Right cardiac atrium (tissue), 5 donors: ENCODE measurements at regions not wholly inside any gene's neighbourhood (a gene's known extent, or its start where the extent isn't known, plus 50 kb on each side); places are given as distances from the start of the nearest gene placed in this dataset.

Experiments
- ATAC-seq, 2 donors: fragments of 200-7000 bp; cut with Tn5 transposase; one replicate each; pipeline versions ENCODE4 v1.8.0 to v1.9.1; 2020; ENCODE audit warnings: moderate library complexity in 2 of 2, mild to moderate bottlenecking in 1 of 2
- DNase-seq, 3 donors: peaks; one replicate each; pipeline ENCODE4 v3.0.0-alpha.2; 2020
- H3K27ac ChIP-seq: one replicate; pipeline ENCODE4 v1.5.1; 2013; ENCODE audit warnings: mild to moderate bottlenecking, low read length, control low read depth, moderate library complexity
- H3K27me3 ChIP-seq: one replicate; pipeline ENCODE4 v1.6.1; 2013; ENCODE audit not compliant: control insufficient read depth, insufficient read depth
- H3K4me1 ChIP-seq: one replicate; pipeline ENCODE4 v1.6.1; 2013; ENCODE audit warnings: low read length; ENCODE audit not compliant: control insufficient read depth, insufficient read depth
- H3K4me3 ChIP-seq: one replicate; pipeline ENCODE4 v1.5.1; 2013; ENCODE audit warnings: low read length, control low read depth
- H3K9me3 ChIP-seq: one replicate; pipeline ENCODE4 v1.6.1; 2013; ENCODE audit warnings: low read length; ENCODE audit not compliant: control insufficient read depth
- WGBS: extraction: QIAGEN DNeasy Blood & Tissue Kit; methylation state at CpG from one replicate; pipeline ENCODE4 v1.1.7; 2013; 5-methylcytosine and 5-hydroxymethylcytosine counted together
- intact Hi-C, 4 donors: fragments of 100-400 bp; cut with DNase I; formaldehyde crosslinking; loops; one replicate each; pipeline versions ENCODE4 v1.11.0 to v1.14.0; 2022 to 2023
- donor health status: healthy with polysubstance abuse.
- donor health status: DM: no; HTN: yes; CAD: no.
- donor health status: DM: no; HTN: no; CAD: no.
- donor health status: DM: no; HTN: yes; CAD: no; lungs with severe emphysema.
- donor health status: DM: yes; HTN: yes; CAD: no.

DNA sequence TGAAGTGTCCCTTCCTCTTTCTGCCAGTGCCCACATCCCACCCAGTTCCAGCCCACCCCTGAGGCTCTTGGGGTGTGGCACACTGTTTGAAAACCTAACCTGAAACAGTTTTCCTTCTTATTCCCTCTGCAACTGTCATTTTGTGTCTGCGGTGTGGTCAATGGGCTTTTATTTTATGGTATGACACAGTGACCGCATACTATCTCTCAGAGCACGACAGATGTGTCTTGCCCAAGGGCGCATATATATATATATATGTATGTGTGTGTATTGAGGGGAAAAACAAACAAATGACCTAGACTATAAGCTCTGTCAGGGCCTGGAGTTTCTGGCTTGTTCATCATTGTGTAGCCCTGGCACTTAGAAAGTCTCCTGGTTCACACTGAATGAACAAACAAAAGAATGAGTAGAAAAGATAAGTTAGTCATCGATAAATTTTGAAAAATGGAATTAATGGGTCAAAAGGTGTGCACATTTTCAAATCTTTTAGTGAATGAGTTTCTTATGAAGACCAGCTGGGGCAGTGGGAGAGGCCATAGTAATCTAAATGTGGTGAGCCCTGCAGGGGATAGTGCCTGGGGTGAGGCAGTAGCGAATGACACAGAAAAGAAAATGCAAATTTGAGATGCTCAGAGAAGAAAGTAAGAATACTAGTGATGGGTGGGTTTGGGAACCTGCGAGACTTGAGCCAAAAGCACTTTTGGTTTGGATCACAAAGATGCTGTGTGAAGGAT lies 198.4 kb downstream of the SNX10 start:
- Histone ChIP-seq H3K9me3 (no peaks in the 10 kb centered on the region), H3K27ac (no peak overlapping the region), H3K4me3 (no peak overlapping the region), H3K27me3 (no peaks in the 10 kb centered on the region), H3K4me1 (no peaks in the 10 kb centered on the region)
- ATAC-seq (no peak), DNase-seq (no peak)
- WGBS = 93% methylated on average over 7 of the region's 7 CpGs
- intact Hi-C loops = no loop called here

DNA sequence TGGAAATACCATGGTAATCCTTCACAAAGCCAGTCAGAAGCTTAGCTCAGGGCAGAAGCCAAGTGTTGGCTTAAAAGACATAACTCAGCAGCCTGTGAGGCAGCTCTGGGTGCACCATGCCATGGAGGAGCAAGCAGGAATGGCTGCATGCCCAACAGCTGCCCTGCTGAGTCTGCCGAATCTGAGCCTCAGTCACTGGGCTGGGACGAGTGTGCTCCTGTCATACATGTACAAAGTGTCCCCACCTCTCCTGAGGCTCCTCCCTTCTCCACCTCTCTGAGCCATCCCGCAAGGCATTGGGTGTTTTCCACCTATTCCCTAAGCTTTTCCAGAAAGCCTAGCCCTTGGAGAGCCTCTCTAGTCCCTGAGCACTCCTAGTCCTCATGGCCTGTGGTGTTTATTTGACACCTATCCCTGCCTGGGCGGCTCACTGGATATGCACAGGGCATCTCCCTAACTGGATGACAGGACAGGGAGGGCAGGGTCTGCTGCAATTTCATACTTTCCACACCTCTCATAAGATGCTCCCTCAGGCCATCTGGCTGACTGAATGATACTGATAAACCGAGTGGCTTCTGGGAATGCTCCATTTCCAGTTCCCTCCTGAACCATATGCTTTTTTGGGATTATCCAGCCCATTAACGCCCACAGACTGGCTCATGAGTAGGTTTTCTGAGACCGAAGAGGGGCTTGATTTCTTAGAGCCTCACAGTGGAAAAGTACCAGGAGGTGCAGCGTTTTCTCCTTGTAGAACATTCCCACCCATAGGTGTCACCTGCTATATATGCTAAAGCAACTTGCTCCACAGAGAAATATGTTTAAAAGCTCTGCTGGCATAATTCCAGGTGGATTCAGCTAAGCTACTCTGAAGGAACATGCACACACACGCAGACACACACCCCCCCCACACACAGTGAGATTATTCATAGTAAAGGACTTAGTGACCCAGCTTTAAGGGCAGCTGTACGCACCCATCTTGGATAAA lies 199.3 kb downstream of the SNX10 start:
- ATAC-seq (no peak), DNase-seq (no peak)
- intact Hi-C loops = no loop called here
- H3K27ac ChIP-seq = no peak overlapping the region
- no peaks in the 10 kb centered on the region for H3K9me3 ChIP-seq
- no peaks in the 10 kb centered on the region for H3K4me1 ChIP-seq
- no peak overlapping the region for H3K4me3 ChIP-seq
- WGBS = 60% methylated on average over 10 of the region's 10 CpGs
- H3K27me3 ChIP-seq = no peaks in the 10 kb centered on the region

DNA sequence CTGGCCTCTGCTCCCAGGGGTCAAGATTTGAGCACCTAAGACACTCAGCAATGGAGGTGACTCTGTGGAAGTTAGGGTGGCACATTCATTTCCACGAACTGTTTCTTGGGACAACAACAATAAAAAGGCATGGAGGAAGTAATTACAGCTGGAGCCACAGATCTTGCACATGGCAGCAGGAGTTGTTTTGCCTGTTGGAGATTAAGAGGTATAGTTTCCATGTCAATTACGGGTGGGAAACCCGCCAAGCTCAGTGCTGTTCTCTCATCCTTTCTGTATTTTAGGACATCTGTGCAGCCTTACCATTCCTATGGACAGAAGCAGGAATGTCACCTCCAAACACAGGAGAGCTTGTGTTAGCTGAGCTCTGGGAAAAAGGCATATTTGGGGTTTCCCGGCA lies 201.2 kb downstream of the SNX10 start:
- H3K4me1 ChIP-seq = no peaks in the 10 kb centered on the region
- no peak overlapping the region for H3K27ac ChIP-seq
- H3K9me3 ChIP-seq = no peaks in the 10 kb centered on the region
- no peak for ATAC-seq
- no peak for DNase-seq
- 82% methylated on average over 4 of the region's 4 CpGs for WGBS
- no peak overlapping the region for H3K4me3 ChIP-seq
- no peaks in the 10 kb centered on the region for H3K27me3 ChIP-seq
- intact Hi-C loops = no loop called here

DNA sequence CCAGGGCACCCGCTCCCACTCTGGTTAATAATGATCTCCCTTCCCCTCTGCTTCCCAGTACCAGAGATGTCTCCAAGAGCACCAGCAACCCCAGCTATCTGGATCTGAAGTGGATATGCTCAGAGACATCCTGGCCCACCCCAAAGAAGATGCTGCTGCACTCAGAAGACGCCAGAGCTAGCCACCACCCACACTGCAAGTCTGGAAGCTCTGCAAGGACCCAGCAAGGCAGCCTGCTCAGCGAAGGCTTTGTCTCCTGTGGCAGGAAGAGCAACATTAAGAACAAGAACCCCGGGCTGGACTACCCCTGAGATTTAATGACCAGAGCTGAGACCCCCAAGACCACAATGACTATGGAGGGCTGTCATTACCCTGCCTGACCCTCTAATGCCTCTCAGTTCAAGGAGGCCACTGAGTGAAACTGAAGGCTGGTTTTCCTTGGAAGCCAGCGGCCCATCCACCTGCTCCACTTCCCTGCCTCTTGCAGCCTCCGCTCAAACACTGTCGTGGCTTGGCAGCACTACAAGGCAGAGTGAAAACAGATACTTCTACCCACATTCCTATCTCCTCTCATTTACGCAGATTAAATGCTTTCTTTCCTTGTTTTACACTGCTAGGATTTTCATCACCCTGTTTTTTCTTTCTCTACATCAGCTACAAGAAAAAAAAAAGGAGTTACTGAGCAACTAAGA lies 202.2 kb downstream of the SNX10 start:
- WGBS = 83% methylated on average over 8 of the region's 8 CpGs
- H3K27me3 ChIP-seq = no peaks in the 10 kb centered on the region
- no peak for DNase-seq
- H3K27ac ChIP-seq = no peak overlapping the region
- no peak overlapping the region for H3K4me3 ChIP-seq
- intact Hi-C loops = no loop called here
- no peaks in the 10 kb centered on the region for H3K9me3 ChIP-seq
- ATAC-seq = no peak
- no peaks in the 10 kb centered on the region for H3K4me1 ChIP-seq

DNA sequence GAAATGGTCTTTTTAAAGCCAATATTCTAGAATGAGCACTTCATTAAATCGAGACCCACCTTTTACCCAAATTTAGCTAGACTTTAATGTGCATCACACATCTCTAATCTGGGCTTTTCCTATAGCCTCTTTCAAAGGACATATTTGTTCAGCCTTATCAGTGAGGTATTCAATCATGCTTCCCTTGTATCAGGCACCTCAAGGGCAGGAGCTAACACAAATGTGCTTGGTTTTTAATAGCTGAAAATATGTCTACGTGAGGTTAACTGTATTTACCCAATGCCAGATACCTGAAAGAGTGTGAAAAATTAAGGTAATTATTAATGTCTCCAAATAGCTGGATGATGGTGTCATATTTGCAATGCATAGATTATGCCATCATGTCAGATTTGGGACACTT lies 203.9 kb downstream of the SNX10 start:
- Histone ChIP-seq H3K27me3 (no peaks in the 10 kb centered on the region), H3K9me3 (no peaks in the 10 kb centered on the region), H3K27ac (no peak overlapping the region), H3K4me1 (no peaks in the 10 kb centered on the region), H3K4me3 (no peak overlapping the region)
- DNase-seq (no peak), ATAC-seq (no peak)
- intact Hi-C loops = no loop called here
- WGBS = 75% methylated on average over 2 of the region's 2 CpGs

DNA sequence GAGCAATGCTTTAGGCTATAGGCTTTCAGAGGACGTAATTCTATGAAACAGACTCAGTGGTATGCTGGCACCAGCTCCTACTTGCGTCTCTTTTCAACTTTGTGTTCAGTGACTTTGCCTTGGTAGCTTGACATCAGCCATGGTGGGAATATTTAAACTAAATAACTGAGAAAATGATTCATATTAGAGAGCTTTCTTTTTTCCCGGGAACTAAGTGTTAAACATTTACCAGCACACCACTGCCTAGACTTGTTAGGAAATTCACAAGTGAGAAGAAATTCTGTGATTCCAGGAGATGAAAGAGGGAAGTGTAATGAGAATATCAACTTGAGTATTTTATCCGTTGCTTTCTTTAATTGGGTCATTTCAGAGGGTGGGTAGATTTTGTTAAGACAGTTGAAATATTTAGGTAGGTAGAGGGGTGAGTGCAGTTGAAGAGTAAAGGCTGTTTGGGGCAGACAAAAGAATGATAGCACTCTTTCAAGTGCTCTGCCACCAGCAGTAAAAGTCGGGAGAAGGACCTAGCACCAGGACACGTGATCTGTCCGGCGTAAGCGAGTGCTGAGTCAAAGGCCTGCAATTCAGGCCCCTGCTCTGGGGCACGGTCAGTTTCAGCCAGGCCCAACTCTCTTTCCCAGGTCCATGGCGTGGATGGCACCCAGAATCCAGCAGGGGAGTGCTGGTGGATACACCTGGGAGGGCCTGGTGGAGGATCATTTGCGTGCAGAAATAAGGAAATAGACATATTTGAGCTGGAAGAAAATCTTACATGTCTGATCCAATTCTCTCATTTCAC lies 206.3 kb downstream of the SNX10 start:
- ATAC-seq (no peak), DNase-seq (no peak)
- Histone ChIP-seq H3K27me3 (no peaks in the 10 kb centered on the region), H3K9me3 (no peaks in the 10 kb centered on the region), H3K27ac (no peak overlapping the region), H3K4me3 (no peak overlapping the region), H3K4me1 (no peaks in the 10 kb centered on the region)
- 82% methylated on average over 12 of the region's 12 CpGs for WGBS
- intact Hi-C loops = no loop called here

DNA sequence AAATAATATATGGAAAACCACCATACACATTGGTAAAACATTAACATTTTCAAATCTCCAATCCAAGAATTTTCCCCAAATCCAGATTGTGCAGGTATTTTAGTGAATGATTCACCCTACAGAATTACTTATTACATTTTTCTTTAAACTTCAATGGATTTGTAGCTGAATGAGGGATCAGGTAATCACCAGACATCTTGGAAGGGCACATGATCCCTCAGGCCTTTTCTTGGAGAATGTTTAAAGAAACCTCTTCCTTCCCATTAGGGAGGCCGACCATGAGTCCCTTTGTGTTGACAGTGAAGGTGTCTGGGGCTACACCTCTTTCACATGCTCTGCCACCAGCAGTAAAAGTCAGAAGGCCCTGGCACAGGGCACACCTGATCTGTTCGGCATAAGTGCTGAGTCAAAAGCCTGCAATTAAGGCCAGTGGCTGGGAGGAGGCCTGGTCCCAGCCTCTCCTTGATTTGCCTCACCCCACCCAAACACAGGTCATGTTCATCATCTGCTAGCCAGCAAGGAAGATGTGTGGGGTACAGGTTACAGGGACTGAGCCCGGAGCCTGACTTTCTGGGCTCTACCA lies 207.7 kb downstream of the SNX10 start:
- Histone ChIP-seq H3K27me3 (no peaks in the 10 kb centered on the region), H3K4me3 (no peak overlapping the region), H3K27ac (no peak overlapping the region), H3K9me3 (no peaks in the 10 kb centered on the region), H3K4me1 (no peaks in the 10 kb centered on the region)
- intact Hi-C loops = no loop called here
- no peak for ATAC-seq
- WGBS = 93% methylated on average over 3 of the region's 3 CpGs
- no peak for DNase-seq

DNA sequence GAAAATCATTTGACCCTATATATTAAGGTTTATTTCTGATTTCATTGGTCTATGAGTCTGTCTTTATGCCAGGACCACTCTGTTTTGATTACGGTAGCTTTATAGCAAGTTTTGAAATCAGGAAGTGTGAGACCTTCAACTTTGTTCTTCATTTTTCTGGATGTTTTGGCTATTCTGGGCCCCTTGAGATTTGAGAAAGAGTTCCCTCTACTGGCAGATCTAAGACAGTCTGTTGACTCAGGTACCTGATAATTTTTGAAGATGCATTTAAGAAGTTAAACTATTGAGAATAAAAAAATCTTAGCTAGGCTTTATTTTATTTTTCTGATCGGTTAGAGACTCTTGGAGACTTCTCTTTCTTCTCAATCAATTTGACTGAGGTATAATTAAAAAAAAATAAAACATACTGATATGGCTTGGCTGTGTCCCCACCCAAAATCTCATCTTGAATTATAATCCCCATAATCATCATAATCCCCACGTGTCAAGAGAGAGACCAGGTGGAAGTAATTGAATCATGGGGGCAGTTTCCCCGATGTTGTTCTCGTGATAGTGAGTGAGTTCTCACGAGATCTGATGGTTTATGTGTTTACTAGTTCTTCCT lies 209.2 kb downstream of the SNX10 start:
- DNase-seq = no peak
- H3K4me3 ChIP-seq = no peak overlapping the region
- ATAC-seq = no peak
- H3K27ac ChIP-seq = no peak overlapping the region
- intact Hi-C loops = loop anchor here in 1 of 4 donors (5.0 kb wide), 1 partner anchor 124 kb away; no protein-coding TSS in a partner anchor
- H3K4me1 ChIP-seq = no peaks in the 10 kb centered on the region
- 63% methylated on average over 6 of the region's 6 CpGs for WGBS
- H3K27me3 ChIP-seq = no peaks in the 10 kb centered on the region
- H3K9me3 ChIP-seq = no peaks in the 10 kb centered on the region

DNA sequence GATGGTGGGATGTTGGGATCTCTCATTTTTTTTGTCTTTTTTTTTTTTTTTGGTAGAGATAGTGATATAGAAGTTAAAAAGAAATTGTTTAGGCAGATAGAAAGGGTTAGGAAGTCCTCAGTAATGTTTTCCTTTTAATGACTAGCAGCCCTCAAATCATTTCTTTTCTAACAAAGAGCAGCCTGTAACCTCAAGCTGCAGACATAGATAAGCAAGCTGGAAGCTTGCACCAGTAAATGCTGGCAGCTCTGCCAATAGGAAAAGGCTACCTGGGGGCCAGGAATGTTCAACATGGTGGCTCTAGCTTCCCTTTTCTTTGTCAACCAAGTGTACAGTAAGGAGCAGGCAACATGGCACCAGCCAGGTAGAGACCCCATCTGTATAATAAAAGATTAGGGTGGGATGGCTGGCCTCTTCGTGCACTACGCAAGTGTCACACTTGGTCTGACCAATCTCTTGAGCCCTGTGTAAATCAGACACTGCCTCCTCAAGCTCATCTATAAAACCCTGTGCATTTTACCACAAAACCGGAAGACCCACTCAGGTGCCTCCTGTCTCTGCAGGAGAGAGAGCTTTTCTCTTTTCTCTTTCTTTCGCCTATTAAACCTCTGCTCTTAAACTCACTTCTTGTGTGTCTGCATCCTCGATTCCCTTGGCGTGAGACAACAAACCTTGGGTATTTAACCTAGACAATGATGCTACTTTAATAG lies 212.9 kb downstream of the SNX10 start:
- Histone ChIP-seq H3K27me3 (no peaks in the 10 kb centered on the region), H3K9me3 (no peaks in the 10 kb centered on the region), H3K27ac (no peak overlapping the region), H3K4me3 (no peak overlapping the region), H3K4me1 (no peaks in the 10 kb centered on the region)
- WGBS = 95% methylated on average over 6 of the region's 6 CpGs
- ATAC-seq (no peak), DNase-seq (no peak)
- intact Hi-C loops = loop anchor here in 1 of 4 donors (5.0 kb wide), 1 partner anchor 127 kb away; no protein-coding TSS in a partner anchor
